AG09309 (cell line): ENCODE measurements at regions not wholly inside any gene's neighbourhood (a gene's known extent, or its start where the extent isn't known, plus 50 kb on each side); places are given as distances from the start of the nearest gene placed in this dataset.

ENCODE experiments used
- DNase-seq: peaks from one replicate; pipeline ENCODE4 v3.0.0-alpha.2; 2010; ENCODE audit warnings: low read depth
- H3K4me3 ChIP-seq: 2 replicates; pipeline ENCODE4 v1.5.1; 2011; ENCODE audit warnings: mild to moderate bottlenecking, low read depth, low read length, moderate library complexity; ENCODE audit not compliant: control insufficient read depth
- CTCF ChIP-seq: IDR thresholded peaks from 2 replicates; pipeline ENCODE4 v1.5.1; 2011; ENCODE audit warnings: mild to moderate bottlenecking, low read depth, low read length, inconsistent platforms; ENCODE audit not compliant: insufficient read depth, control insufficient read depth; ENCODE audit errors: missing control alignments

DNA sequence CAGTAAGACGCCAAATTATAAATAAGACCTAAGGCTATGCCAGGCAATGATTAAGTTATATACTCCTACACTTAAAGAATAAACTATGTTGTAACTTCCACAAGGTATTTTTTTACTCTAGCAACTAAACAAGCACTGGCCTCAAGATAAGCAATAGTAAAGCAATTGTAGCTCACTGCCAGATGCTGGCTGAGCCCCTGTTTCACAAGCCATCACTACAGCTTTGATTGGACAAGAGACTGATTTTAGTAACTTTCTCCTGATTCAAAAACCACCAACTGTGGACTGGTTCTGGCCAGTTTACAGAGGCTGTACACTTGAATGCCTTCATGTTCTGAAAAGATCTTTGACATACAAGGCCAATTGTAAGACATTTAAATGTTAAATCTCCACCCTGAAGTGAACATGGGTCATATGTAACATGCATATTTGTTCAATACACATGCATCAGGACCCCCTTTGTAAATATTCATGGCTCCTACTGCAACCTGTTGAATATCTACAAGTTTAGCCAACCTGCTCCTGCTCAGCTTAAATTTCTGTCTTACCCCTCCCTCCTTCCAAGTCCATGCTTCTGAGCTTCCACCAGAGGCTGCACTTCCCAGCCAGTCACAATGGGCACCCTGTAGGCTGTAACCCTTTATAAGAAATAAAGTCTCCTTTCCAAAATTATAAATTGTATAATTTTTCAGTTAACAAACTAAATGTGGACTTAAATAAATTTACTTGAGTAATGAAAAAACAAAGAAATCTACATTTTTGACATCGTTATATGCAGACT lies 423.6 kb downstream of the ANKRD50 start:
- no peak overlapping the region for H3K4me3 ChIP-seq
- no peak for TF ChIP-seq CTCF
- DNase-seq, result no peak

DNA sequence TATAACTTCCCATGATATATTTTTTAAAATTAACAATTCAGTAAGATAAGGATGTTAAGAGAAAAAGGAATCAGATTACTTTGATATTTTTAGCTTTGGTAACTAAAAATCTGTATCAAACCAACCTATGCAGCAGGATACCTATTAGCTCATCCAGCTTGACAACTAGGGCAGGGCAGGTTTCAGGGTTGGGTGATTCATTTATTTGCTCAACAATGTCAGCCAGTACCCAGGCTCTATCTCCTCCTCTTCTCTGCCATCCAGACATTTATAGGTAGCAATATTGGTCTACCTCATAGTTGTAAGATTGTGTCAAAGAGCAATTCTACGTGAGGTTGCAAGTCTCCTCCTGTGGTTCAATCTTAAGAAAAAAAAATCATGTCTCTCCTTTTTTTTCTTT lies 421.9 kb downstream of the ANKRD50 start:
- no peak for TF ChIP-seq CTCF
- H3K4me3 ChIP-seq, result no peak overlapping the region
- DNase-seq, result no peak

- no peak for DNase-seq
- no peak overlapping the region for H3K4me3 ChIP-seq
- TF ChIP-seq CTCF, result no peak
Measured at GRCh38 chr4:124295413-124295812, 417.1 kb downstream of the ANKRD50 start.

DNA sequence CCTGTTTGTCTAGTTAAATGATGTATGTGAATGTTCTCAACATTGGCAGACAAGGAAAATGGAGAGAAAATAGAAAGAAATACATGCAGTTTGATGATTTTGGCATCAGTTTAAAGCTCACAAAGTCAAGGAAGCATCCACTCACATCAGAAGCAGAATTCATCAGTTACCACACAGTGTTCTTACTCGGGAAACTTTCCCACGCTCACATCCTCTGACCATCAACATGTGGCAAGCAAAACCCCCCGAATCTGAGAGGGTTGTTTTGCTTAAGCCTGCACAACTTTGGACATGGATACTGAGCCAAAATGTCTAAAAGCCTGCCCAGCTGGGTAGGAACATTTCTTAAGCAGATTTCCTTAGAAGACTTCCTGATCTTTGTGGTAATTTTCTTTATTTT lies 407.6 kb downstream of the ANKRD50 start:
- no peak for TF ChIP-seq CTCF
- DNase-seq, result no peak
- H3K4me3 ChIP-seq, result no peak overlapping the region

DNA sequence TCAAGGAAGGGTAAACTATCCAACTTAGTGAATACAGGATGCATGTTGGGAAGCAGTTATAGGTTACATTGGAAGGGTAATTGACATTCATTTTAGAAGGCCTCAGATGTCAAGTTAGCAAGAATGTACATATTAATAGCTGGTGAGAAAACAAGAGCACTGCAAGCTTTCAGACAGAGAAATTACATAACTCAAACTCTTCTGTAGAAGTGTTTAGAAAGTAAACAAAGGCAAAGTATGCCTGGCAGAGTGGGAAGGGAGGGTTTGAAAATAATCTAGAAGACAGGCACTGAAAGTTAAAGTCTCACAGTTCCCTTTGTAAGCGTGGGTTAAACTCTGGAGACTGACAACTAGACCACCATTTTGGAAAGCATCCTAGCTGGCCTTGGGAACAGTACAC lies 406.2 kb downstream of the ANKRD50 start:
- TF ChIP-seq CTCF, result no peak
- no peak for DNase-seq

GRCh38 chr4:124307143-124307542 lies 405.4 kb downstream of the ANKRD50 start:
- DNase-seq, result no peak
- no peak for TF ChIP-seq CTCF
- no peak overlapping the region for H3K4me3 ChIP-seq

More for the DNA sequence above, 406.2 kb downstream of the ANKRD50 start:
- no peak overlapping the region for H3K4me3 ChIP-seq
